ENCODE measurements at regions not wholly inside any gene's neighbourhood (a gene's known extent, or its start where the extent isn't known, plus 50 kb on each side); places are given as distances from the start of the nearest gene placed in this dataset.

- ATAC-seq, result no peak
- TF ChIP-seq OSR1 (CRISPR knock-in tag; IDR thresholded peaks at IDR 0.05) (no peak), SNAI2 (CRISPR knock-in tag; IDR thresholded peaks at IDR 0.05) (no peak), TCF4 (CRISPR knock-in tag; IDR thresholded peaks at IDR 0.05; ENCODE audit: borderline replicate concordance) (no peak), ZFP3 (CRISPR knock-in tag; IDR thresholded peaks at IDR 0.05) (no peak), BACH2 (CRISPR knock-in tag; IDR thresholded peaks at IDR 0.05; ENCODE audit: borderline replicate concordance) (no peak), CSRNP3 (CRISPR knock-in tag; IDR thresholded peaks at IDR 0.05) (no peak), TOX (CRISPR knock-in tag; IDR thresholded peaks at IDR 0.05; ENCODE audit: borderline replicate concordance) (no peak), PPARA (CRISPR knock-in tag; IDR thresholded peaks at IDR 0.05; ENCODE audit: borderline replicate concordance) (no peak), ZNF70 (CRISPR knock-in tag; IDR thresholded peaks at IDR 0.05) (no peak), ISL1 (CRISPR knock-in tag; IDR thresholded peaks at IDR 0.05) (no peak), POU6F1 (CRISPR knock-in tag; IDR thresholded peaks at IDR 0.05; ENCODE audit: borderline replicate concordance, low read depth) (no peak), PATZ1 (CRISPR knock-in tag; IDR thresholded peaks at IDR 0.05; ENCODE audit: borderline replicate concordance) (no peak), ARNTL (CRISPR knock-in tag; IDR thresholded peaks at IDR 0.05; ENCODE audit: borderline replicate concordance, low read depth) (no peak)
These were observed 94.8 kb upstream of the CYP1B1 start for GRCh38 chr2:38170733-38171132.

- no peak for ATAC-seq
- TF ChIP-seq PPARA (CRISPR knock-in tag; IDR thresholded peaks at IDR 0.05; ENCODE audit: borderline replicate concordance) (no peak), ZFP3 (CRISPR knock-in tag; IDR thresholded peaks at IDR 0.05) (no peak), CREB5 (CRISPR knock-in tag; IDR thresholded peaks at IDR 0.05; ENCODE audit: low read depth) (no peak), ISL1 (CRISPR knock-in tag; IDR thresholded peaks at IDR 0.05) (no peak), ZNF70 (CRISPR knock-in tag; IDR thresholded peaks at IDR 0.05) (no peak), TSHZ2 (CRISPR knock-in tag; IDR thresholded peaks at IDR 0.05) (no peak), ZFP30 (CRISPR knock-in tag; IDR thresholded peaks at IDR 0.05) (no peak)
These were observed 94.1 kb upstream of the CYP1B1 start for GRCh38 chr2:38170067-38170466.

GRCh38 chr2:38168710-38169480 lies 92.9 kb upstream of the CYP1B1 start:
- no peak for TF ChIP-seq ZNF8 (CRISPR knock-in tag; IDR thresholded peaks at IDR 0.05)
- no peak for TF ChIP-seq ESRRG (CRISPR knock-in tag; IDR thresholded peaks at IDR 0.05)
- TF ChIP-seq ZFP30 (CRISPR knock-in tag; IDR thresholded peaks at IDR 0.05), result no peak
- TF ChIP-seq GLIS3 (CRISPR knock-in tag; IDR thresholded peaks at IDR 0.05), result no peak
- no peak for ATAC-seq

All from SK-N-SH treated with all-trans-retinoic acid at 6 μM for 48 hours (cell line).